ENCODE measurements at regions not wholly inside any gene's neighbourhood (a gene's known extent, or its start where the extent isn't known, plus 50 kb on each side); places are given as distances from the start of the nearest gene placed in this dataset.

DNA sequence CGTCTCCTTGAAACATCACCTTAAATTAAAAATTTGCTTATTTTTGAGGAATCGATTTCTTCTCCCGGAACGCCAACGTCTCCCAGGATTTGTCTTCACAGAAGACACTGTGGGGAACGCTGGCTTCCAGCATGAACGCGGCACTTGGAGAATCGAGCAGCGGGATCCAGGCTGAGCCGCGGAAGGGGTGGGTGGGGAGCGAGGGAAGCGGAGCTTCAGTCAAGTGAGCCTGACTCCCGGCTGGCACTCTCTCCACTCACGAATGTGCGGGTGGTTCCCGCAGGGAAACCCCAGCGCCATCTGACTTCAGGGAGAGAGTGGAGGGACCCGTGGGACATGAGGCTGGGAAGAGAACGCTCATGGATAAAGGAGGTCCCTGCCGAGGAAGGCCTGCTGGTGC, 506.0 kb upstream of the TMEM132C start:
- ChIA-PET POLR2A (no interaction called here), RAD21 (ENCODE audit: unreplicated experiment) (no interaction called here), CTCF (no interaction called here), SMC1A (ENCODE audit: uncharacterized antibody, unreplicated experiment) (no interaction called here)
- H3K36me3 ChIP-seq (ENCODE audit: control insufficient read depth in 2 of 2, insufficient read depth in 2 of 2, low read length in 1 of 2): no peaks in the 10 kb centered on the region
- H3K9ac ChIP-seq (ENCODE audit: control insufficient read depth, insufficient read depth, low read length): no peak overlapping the region
- in situ Hi-C loops (cut with MboI): no loop called here
- no peaks in the 10 kb centered on the region; the same call in 2 of the 3 replicates for H3K9me3 ChIP-seq (replicated peaks; ENCODE audit: control insufficient read depth, insufficient read depth, low read length)
- no peak for FAIRE-seq
- no peak overlapping the region for H3K27ac ChIP-seq (ENCODE audit: control insufficient read depth, insufficient read depth)
- H3K4me2 ChIP-seq (ENCODE audit: control insufficient read depth, insufficient read depth): no peak overlapping the region
- TF ChIP-seq MEF2B (IDR thresholded peaks at IDR 0.05; ENCODE audit: partially characterized antibody, poor library complexity, severe bottlenecking) (no peak), MYB (IDR thresholded peaks at IDR 0.05; ENCODE audit: borderline replicate concordance, low read depth, low read length) (no peak), TCF7 (IDR thresholded peaks at IDR 0.05; ENCODE audit: borderline replicate concordance) (no peak), ESRRA (IDR thresholded peaks at IDR 0.05; ENCODE audit: low read length) (no peak)
- no peak for DNase-seq (ENCODE audit: low read depth, low spot score)
- H4K20me1 ChIP-seq (ENCODE audit: control insufficient read depth, insufficient read depth): no peaks in the 10 kb centered on the region
- 59% methylated on average over 18 of the region's 22 CpGs for WGBS (ENCODE audit: insufficient coverage, insufficient replicate concordance, low lambda C conversion rate, missing lambda C conversion rate)
- no peaks in the 10 kb centered on the region for H3K27me3 ChIP-seq (replicated peaks in 1 of 2; ENCODE audit: control insufficient read depth in 2 of 2, insufficient read depth in 2 of 2, low read length in 1 of 2)
- intact Hi-C loops (cut with micrococcal nuclease; ENCODE audit: unreplicated experiment): no loop called here
- no peaks in the 10 kb centered on the region for H3K79me2 ChIP-seq (ENCODE audit: control insufficient read depth, insufficient read depth, low read length)
- no TSS peak for BruUV-seq (replicated peaks)
- no peak overlapping the region for H3K4me3 ChIP-seq
- no peak for ATAC-seq
- no peak overlapping the region for H2AFZ ChIP-seq (ENCODE audit: control insufficient read depth, low read depth, low read length)
- no peaks in the 10 kb centered on the region for H3K4me1 ChIP-seq (ENCODE audit: control insufficient read depth, insufficient read depth, low read length)

DNA sequence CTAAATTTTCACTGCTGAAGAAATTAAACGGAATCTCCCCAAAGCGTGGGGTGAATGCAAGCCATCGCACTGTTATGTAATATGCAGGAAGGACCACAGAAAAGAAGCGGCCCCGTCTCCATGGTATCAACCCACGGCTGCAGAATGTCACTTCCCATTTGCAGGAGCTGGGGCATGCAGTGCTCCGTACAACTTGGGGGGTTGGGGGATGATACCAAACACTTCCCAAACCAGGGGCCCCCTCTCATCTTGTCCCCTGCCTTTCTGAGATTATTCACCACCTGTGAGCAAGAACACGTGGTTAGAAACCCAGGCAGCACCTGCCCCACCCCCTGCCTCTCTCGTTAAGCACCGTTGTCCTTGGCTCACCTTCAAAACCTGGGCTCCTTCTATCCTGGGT, 505.1 kb upstream of the TMEM132C start:
- Histone ChIP-seq H4K20me1 (ENCODE audit: control insufficient read depth, insufficient read depth) (no peaks in the 10 kb centered on the region), H3K27me3 (replicated peaks in 1 of 2; ENCODE audit: control insufficient read depth in 2 of 2, insufficient read depth in 2 of 2, low read length in 1 of 2) (no peaks in the 10 kb centered on the region), H3K4me1 (ENCODE audit: control insufficient read depth, insufficient read depth, low read length) (no peaks in the 10 kb centered on the region), H3K79me2 (ENCODE audit: control insufficient read depth, insufficient read depth, low read length) (no peaks in the 10 kb centered on the region), H3K27ac (ENCODE audit: control insufficient read depth, insufficient read depth) (no peak overlapping the region), H3K4me2 (ENCODE audit: control insufficient read depth, insufficient read depth) (no peak overlapping the region), H3K4me3 (no peak overlapping the region), H3K9ac (ENCODE audit: control insufficient read depth, insufficient read depth, low read length) (no peak overlapping the region), H3K36me3 (ENCODE audit: control insufficient read depth in 2 of 2, insufficient read depth in 2 of 2, low read length in 1 of 2) (no peaks in the 10 kb centered on the region), H2AFZ (ENCODE audit: control insufficient read depth, low read depth, low read length) (no peak overlapping the region), H3K9me3 (replicated peaks; ENCODE audit: control insufficient read depth, insufficient read depth, low read length) (no peaks in the 10 kb centered on the region; the same call in 2 of the 3 replicates)
- CTCF ChIA-PET: interaction anchor here (0.7 kb wide), 1 partner anchor 307 kb away, joined by 3 read pairs; no protein-coding TSS in a partner anchor
- intact Hi-C loops (cut with micrococcal nuclease; ENCODE audit: unreplicated experiment) (no loop called here), in situ Hi-C loops (cut with MboI) (no loop called here)
- BruUV-seq (replicated peaks): no TSS peak
- WGBS (ENCODE audit: insufficient coverage, insufficient replicate concordance, low lambda C conversion rate, missing lambda C conversion rate): 34% methylated on average over 10 of the region's 10 CpGs
- DNase-seq (ENCODE audit: low read depth, low spot score) (no peak), ATAC-seq (no peak), FAIRE-seq (no peak)
- SMC1A ChIA-PET (ENCODE audit: uncharacterized antibody, unreplicated experiment): no interaction called here
- POLR2A ChIA-PET: no interaction called here
- RAD21 ChIA-PET (ENCODE audit: unreplicated experiment): no interaction called here
- TF ChIP-seq HCFC1 (IDR thresholded peaks at IDR 0.05; ENCODE audit: low read length): no peak
- TF ChIP-seq, protein P1, sequence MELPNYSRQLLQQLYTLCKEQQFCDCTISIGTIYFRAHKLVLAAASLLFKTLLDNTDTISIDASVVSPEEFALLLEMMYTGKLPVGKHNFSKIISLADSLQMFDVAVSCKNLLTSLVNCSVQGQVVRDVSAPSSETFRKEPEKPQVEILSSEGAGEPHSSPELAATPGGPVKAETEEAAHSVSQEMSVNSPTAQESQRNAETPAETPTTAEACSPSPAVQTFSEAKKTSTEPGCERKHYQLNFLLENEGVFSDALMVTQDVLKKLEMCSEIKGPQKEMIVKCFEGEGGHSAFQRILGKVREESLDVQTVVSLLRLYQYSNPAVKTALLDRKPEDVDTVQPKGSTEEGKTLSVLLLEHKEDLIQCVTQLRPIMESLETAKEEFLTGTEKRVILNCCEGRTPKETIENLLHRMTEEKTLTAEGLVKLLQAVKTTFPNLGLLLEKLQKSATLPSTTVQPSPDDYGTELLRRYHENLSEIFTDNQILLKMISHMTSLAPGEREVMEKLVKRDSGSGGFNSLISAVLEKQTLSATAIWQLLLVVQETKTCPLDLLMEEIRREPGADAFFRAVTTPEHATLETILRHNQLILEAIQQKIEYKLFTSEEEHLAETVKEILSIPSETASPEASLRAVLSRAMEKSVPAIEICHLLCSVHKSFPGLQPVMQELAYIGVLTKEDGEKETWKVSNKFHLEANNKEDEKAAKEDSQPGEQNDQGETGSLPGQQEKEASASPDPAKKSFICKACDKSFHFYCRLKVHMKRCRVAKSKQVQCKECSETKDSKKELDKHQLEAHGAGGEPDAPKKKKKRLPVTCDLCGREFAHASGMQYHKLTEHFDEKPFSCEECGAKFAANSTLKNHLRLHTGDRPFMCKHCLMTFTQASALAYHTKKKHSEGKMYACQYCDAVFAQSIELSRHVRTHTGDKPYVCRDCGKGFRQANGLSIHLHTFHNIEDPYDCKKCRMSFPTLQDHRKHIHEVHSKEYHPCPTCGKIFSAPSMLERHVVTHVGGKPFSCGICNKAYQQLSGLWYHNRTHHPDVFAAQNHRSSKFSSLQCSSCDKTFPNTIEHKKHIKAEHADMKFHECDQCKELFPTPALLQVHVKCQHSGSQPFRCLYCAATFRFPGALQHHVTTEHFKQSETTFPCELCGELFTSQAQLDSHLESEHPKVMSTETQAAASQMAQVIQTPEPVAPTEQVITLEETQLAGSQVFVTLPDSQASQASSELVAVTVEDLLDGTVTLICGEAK (IDR thresholded peaks at IDR 0.05; ENCODE audit: borderline replicate concordance): no peak
- TF ChIP-seq, protein P2, sequence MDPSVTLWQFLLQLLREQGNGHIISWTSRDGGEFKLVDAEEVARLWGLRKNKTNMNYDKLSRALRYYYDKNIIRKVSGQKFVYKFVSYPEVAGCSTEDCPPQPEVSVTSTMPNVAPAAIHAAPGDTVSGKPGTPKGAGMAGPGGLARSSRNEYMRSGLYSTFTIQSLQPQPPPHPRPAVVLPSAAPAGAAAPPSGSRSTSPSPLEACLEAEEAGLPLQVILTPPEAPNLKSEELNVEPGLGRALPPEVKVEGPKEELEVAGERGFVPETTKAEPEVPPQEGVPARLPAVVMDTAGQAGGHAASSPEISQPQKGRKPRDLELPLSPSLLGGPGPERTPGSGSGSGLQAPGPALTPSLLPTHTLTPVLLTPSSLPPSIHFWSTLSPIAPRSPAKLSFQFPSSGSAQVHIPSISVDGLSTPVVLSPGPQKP (IDR thresholded peaks at IDR 0.05; ENCODE audit: low read depth, low read length): no peak
- TF ChIP-seq, protein P3, sequence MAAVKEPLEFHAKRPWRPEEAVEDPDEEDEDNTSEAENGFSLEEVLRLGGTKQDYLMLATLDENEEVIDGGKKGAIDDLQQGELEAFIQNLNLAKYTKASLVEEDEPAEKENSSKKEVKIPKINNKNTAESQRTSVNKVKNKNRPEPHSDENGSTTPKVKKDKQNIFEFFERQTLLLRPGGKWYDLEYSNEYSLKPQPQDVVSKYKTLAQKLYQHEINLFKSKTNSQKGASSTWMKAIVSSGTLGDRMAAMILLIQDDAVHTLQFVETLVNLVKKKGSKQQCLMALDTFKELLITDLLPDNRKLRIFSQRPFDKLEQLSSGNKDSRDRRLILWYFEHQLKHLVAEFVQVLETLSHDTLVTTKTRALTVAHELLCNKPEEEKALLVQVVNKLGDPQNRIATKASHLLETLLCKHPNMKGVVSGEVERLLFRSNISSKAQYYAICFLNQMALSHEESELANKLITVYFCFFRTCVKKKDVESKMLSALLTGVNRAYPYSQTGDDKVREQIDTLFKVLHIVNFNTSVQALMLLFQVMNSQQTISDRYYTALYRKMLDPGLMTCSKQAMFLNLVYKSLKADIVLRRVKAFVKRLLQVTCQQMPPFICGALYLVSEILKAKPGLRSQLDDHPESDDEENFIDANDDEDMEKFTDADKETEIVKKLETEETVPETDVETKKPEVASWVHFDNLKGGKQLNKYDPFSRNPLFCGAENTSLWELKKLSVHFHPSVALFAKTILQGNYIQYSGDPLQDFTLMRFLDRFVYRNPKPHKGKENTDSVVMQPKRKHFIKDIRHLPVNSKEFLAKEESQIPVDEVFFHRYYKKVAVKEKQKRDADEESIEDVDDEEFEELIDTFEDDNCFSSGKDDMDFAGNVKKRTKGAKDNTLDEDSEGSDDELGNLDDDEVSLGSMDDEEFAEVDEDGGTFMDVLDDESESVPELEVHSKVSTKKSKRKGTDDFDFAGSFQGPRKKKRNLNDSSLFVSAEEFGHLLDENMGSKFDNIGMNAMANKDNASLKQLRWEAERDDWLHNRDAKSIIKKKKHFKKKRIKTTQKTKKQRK (IDR thresholded peaks at IDR 0.05; ENCODE audit: low read depth, low read length): no peak
- TF ChIP-seq KLF5 (IDR thresholded peaks at IDR 0.05; ENCODE audit: partially characterized antibody): no peak
- TF ChIP-seq WRNIP1 (IDR thresholded peaks at IDR 0.05; ENCODE audit: borderline replicate concordance, low read depth, low read length): no peak
